ENCODE measurements at regions not wholly inside any gene's neighbourhood (a gene's known extent, or its start where the extent isn't known, plus 50 kb on each side); places are given as distances from the start of the nearest gene placed in this dataset.

DNA sequence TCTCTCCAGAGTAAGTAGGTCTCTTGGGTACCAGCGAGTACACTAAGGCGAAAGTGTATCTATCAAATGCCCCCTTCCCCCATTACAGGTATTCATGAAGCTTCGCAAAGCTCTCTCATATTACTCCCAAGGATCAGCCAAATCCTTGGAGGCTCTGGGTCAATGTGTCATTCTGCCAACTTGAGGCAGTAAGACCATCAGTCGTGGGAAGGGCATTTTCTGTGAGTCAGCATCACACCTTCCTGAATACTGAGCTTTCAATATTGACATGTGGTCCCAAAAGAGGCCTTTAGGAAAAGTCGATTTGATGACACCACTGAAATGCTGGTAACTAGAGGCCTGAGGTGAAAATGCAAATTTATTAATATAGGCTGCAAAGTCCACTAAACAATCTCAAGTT is 323.9 kb downstream of the LRIG3 start:
- Histone ChIP-seq H3K4me2 (ENCODE audit: low read depth, low read length) (no peak overlapping the region), H2AK5ac (ENCODE audit: low read depth, low read length) (no peak overlapping the region; the same call in 1 of the 2 replicates), H3K79me1 (ENCODE audit: low read depth in 1 of 2, low read length in 2 of 2) (no peaks in the 10 kb centered on the region), H2AFZ (replicated peaks; ENCODE audit: low read length, poor library complexity) (no peak overlapping the region), H3K27me3 (ENCODE audit: control insufficient read depth, insufficient read depth, low read length) (no peaks in the 10 kb centered on the region), H3K9me1 (ENCODE audit: insufficient read depth, low read length) (no peaks in the 10 kb centered on the region), H4K8ac (ENCODE audit: low read depth in 2 of 2, low read length in 2 of 2) (no peak overlapping the region), H3K9ac (ENCODE audit: low read depth, low read length) (no peak overlapping the region), H2AK9ac (replicated peaks; ENCODE audit: low read depth, low read length, poor library complexity) (no peak overlapping the region), H3K4me3 (ENCODE audit: insufficient read depth, low read depth, low read length) (no peak overlapping the region), H3K4me1 (ENCODE audit: control insufficient read depth, insufficient read depth, low read length) (peaks cover 2% of the 10 kb centered on the region; the same call in 1 of the 2 replicates), H3K18ac (ENCODE audit: low read depth, low read length) (no peak overlapping the region), H3K56ac (ENCODE audit: extremely low read depth, insufficient read depth, low read length) (no peak overlapping the region), H2BK5ac (ENCODE audit: low read depth, low read length, poor library complexity, severe bottlenecking) (no peak overlapping the region), H2BK20ac (ENCODE audit: low read depth, low read length) (no peak overlapping the region), H3K9me3 (ENCODE audit: control insufficient read depth, insufficient read depth, low read length) (no peaks in the 10 kb centered on the region), H2BK120ac (ENCODE audit: low read depth, low read length) (no peak overlapping the region), H3K14ac (replicated peaks; ENCODE audit: low read depth, low read length) (no peak overlapping the region), H4K91ac (ENCODE audit: insufficient read depth, low read depth, low read length) (no peak overlapping the region), H3K23ac (ENCODE audit: low read depth, low read length) (no peak overlapping the region), H4K20me1 (ENCODE audit: insufficient read depth, low read length) (no peaks in the 10 kb centered on the region), H2BK15ac (ENCODE audit: low read depth, low read length) (no peak overlapping the region), H3K36me3 (ENCODE audit: control insufficient read depth, insufficient read depth, low read length) (no peaks in the 10 kb centered on the region), H4K5ac (ENCODE audit: low read depth, low read length) (no peak overlapping the region), H3K4ac (ENCODE audit: low read depth, low read length) (no peak overlapping the region), H3K27ac (ENCODE audit: insufficient read depth, low read length) (no peak overlapping the region)
- ChIA-PET CTCF (no interaction called here), POLR2A (ENCODE audit: unreplicated experiment) (no interaction called here)
- no peak for ATAC-seq (ENCODE audit: low read depth)
- no peak for DNase-seq
- TF ChIP-seq MAZ (IDR thresholded peaks at IDR 0.05; ENCODE audit: borderline replicate concordance, low read depth, low read length) (no peak), NFE2L2 (IDR thresholded peaks at IDR 0.05; ENCODE audit: low read depth, low read length) (no peak), POLR2A (IDR thresholded peaks at IDR 0.05; ENCODE audit: low read depth, low read length) (no peak), CHD1 (IDR thresholded peaks at IDR 0.05; ENCODE audit: low read depth, low read length) (no peak), CEBPB (IDR thresholded peaks at IDR 0.05; ENCODE audit: low read depth, low read length) (no peak), RFX5 (IDR thresholded peaks at IDR 0.05; ENCODE audit: low read depth, low read length) (no peak), MXI1 (IDR thresholded peaks at IDR 0.05; ENCODE audit: borderline replicate concordance, low read depth, low read length) (no peak), BHLHE40 (IDR thresholded peaks at IDR 0.05; ENCODE audit: low read depth, low read length) (no peak), SMC3 (IDR thresholded peaks at IDR 0.05; ENCODE audit: low read depth, low read length) (no peak), RAD21 (IDR thresholded peaks at IDR 0.05; ENCODE audit: low read length) (no peak), CTCF (conservative IDR thresholded peaks at IDR 0.05; ENCODE audit: low read depth, low read length) (no peak), FOS (IDR thresholded peaks at IDR 0.05; ENCODE audit: low read depth, low read length) (no peak), MAFK (IDR thresholded peaks at IDR 0.05; ENCODE audit: low read depth, low read length) (no peak), RCOR1 (IDR thresholded peaks at IDR 0.05; ENCODE audit: insufficient replicate concordance, low read length) (no peak)
- TF ChIP-seq, protein P1, sequence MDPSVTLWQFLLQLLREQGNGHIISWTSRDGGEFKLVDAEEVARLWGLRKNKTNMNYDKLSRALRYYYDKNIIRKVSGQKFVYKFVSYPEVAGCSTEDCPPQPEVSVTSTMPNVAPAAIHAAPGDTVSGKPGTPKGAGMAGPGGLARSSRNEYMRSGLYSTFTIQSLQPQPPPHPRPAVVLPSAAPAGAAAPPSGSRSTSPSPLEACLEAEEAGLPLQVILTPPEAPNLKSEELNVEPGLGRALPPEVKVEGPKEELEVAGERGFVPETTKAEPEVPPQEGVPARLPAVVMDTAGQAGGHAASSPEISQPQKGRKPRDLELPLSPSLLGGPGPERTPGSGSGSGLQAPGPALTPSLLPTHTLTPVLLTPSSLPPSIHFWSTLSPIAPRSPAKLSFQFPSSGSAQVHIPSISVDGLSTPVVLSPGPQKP (IDR thresholded peaks at IDR 0.05; ENCODE audit: borderline replicate concordance, low read depth, low read length): no peak
- TF ChIP-seq, protein P2, sequence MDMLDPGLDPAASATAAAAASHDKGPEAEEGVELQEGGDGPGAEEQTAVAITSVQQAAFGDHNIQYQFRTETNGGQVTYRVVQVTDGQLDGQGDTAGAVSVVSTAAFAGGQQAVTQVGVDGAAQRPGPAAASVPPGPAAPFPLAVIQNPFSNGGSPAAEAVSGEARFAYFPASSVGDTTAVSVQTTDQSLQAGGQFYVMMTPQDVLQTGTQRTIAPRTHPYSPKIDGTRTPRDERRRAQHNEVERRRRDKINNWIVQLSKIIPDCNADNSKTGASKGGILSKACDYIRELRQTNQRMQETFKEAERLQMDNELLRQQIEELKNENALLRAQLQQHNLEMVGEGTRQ (IDR thresholded peaks at IDR 0.05; ENCODE audit: low read depth, low read length): no peak
- no TSS peak for BruUV-seq (replicated peaks)
- intact Hi-C loops (cut with micrococcal nuclease): no loop called here
- no CpG with 5 or more reads among the region's 5 CpGs for WGBS, 2 experiments (ENCODE audit: extremely low coverage in 2 of 2, insufficient read length in 1 of 2)
- in situ Hi-C loops (cut with MboI; ENCODE audit: low sequenced_read_pairs): no loop called here
- dilution Hi-C loops (cut with HindIII; ENCODE audit: low sequenced_read_pairs, unreplicated experiment): no loop called here
